ENCODE measurements at regions not wholly inside any gene's neighbourhood (a gene's known extent, or its start where the extent isn't known, plus 50 kb on each side); places are given as distances from the start of the nearest gene placed in this dataset.

DNA sequence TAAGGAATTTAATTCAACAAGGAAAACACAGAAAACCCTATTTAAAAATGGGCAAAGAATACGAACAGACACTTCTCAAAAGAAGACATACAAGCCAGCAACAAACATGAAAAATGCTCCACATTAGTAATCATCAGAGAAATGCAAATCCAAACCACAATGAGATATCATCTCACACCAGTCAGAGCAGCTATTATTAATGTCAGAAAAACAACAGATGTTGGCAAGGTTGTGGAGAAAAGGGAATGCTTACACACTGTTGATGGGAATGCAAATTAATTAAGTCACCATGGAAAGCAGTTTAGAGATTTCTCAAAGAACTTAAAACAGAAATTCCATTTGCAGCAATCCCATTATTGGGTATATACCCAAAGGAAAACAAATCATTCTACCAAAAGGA lies 55.2 kb downstream of the GCC1 start:
- Histone ChIP-seq H3K27ac (ENCODE audit: low read length) (no peak overlapping the region), H3K9ac (ENCODE audit: low read length) (no peak overlapping the region), H3K36me3 (ENCODE audit: control insufficient read depth, low read depth, low read length) (no peaks in the 10 kb centered on the region), H3K4me3 (ENCODE audit: low read length) (no peak overlapping the region), H3K27me3 (ENCODE audit: control insufficient read depth, insufficient read depth, low read length) (peaks cover 56% of the 10 kb centered on the region), H3K9me3 (ENCODE audit: control insufficient read depth, low read depth, low read length) (no peaks in the 10 kb centered on the region), H3K4me1 (ENCODE audit: control insufficient read depth, low read depth, low read length) (peaks cover 4% of the 10 kb centered on the region)

DNA sequence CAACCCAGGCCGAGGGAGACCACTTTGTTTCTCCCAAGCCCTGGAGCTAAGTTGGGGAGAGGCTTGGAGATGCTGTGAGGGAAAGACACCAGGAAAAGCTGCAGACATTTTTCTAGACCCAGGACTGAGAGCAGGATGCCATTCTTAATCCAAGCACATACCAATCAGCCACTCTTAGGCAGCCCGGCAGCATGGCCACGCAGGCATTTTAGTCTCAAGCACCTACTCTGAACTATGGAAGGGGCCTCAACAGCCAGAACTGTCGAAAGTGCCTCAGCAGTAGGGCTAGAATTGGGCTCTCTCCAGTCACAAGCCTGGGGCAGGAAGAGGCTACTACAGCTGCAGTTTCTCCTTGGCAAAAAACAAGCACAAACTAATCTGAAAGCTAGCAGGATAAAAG lies 57.8 kb downstream of the GCC1 start:
- peaks cover 4% of the 10 kb centered on the region for H3K4me1 ChIP-seq (ENCODE audit: control insufficient read depth, low read depth, low read length)
- no peaks in the 10 kb centered on the region for H3K9me3 ChIP-seq (ENCODE audit: control insufficient read depth, low read depth, low read length)
- H3K9ac ChIP-seq (ENCODE audit: low read length) = no peak overlapping the region
- H3K4me3 ChIP-seq (ENCODE audit: low read length) = no peak overlapping the region
- H3K27me3 ChIP-seq (ENCODE audit: control insufficient read depth, insufficient read depth, low read length) = peaks cover 68% of the 10 kb centered on the region
- no peak overlapping the region for H3K27ac ChIP-seq (ENCODE audit: low read length)
- H3K36me3 ChIP-seq (ENCODE audit: control insufficient read depth, low read depth, low read length) = no peaks in the 10 kb centered on the region

DNA sequence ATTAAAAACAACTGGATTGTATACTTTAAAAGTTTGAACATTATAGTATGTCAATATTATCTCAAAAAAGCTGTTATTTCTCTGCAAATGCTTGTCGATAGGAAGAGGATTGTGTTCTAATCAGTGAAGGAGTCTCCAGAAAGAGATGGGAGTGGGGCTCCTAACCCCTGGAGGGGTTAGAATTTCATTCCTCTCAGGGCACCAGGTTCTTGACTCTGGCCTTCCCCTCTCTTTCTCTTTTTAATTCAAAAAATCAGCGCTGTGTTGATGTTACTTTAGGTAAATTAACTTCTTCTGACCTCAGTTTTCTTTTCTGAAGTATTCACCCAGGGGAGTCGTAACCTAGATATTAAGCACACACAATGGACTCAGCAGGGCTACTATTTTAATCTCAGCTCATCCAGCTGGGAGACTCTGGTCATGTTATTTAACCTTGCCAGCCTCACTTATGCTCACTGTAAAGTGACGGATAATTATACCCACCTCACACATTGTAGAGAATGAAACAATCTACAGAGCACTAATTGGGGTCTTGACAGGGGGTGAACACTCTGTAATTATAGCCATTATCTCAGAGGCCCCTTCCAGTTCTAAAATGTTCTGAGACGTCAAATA lies 59.4 kb downstream of the GCC1 start:
- Histone ChIP-seq H3K4me1 (ENCODE audit: control insufficient read depth, low read depth, low read length) (peaks cover 4% of the 10 kb centered on the region), H3K36me3 (ENCODE audit: control insufficient read depth, low read depth, low read length) (no peaks in the 10 kb centered on the region), H3K9ac (ENCODE audit: low read length) (no peak overlapping the region), H3K27me3 (ENCODE audit: control insufficient read depth, insufficient read depth, low read length) (peaks cover 65% of the 10 kb centered on the region), H3K27ac (ENCODE audit: low read length) (no peak overlapping the region), H3K9me3 (ENCODE audit: control insufficient read depth, low read depth, low read length) (no peaks in the 10 kb centered on the region), H3K4me3 (ENCODE audit: low read length) (no peak overlapping the region)

DNA sequence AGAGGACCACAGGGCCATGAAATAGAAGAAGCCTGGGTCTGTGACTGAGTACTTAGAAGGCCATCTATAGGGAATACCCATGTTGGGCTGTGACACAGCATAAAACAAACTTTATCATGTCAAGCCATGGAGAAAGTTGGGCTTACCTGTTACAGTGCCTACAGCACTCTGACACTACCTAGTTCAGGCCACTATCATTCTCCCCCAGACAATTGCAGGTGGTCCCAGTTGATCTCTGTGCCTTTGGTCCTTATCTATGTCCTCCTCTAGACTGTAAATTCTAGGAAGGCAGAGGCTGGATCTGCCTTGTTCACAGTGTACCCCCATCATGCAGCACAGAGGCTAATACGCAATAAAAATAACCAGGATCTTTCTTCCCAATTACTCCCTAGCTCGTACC lies 69.1 kb downstream of the GCC1 start:
- H3K27me3 ChIP-seq (ENCODE audit: control insufficient read depth, insufficient read depth, low read length) = peaks cover 9% of the 10 kb centered on the region
- H3K9ac ChIP-seq (ENCODE audit: low read length) = no peak overlapping the region
- H3K27ac ChIP-seq (ENCODE audit: low read length) = no peak overlapping the region
- H3K9me3 ChIP-seq (ENCODE audit: control insufficient read depth, low read depth, low read length) = no peaks in the 10 kb centered on the region
- no peaks in the 10 kb centered on the region for H3K36me3 ChIP-seq (ENCODE audit: control insufficient read depth, low read depth, low read length)
- no peak overlapping the region for H3K4me3 ChIP-seq (ENCODE audit: low read length)
- H3K4me1 ChIP-seq (ENCODE audit: control insufficient read depth, low read depth, low read length) = no peaks in the 10 kb centered on the region

DNA sequence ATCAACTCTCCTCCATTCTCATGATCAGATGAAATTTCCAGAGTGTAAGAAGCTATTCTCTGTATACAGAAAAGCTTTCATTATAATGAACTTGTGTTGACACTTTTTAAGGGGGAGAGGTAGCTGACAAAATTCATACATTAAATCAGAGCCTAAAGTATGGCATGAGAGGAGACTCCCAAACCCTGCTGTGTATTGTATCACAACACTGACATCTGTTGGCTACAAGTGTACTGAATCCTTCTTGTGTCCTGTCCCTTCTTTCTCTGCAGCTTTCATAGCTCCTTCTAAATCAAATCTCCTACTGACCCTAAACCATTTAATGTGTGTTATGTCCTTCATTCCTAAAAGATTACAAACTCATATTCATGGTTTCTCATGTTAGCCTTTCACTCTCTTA lies 70.9 kb downstream of the GCC1 start:
- H3K9me3 ChIP-seq (ENCODE audit: control insufficient read depth, low read depth, low read length) = no peaks in the 10 kb centered on the region
- no peak overlapping the region for H3K27ac ChIP-seq (ENCODE audit: low read length)
- H3K36me3 ChIP-seq (ENCODE audit: control insufficient read depth, low read depth, low read length) = no peaks in the 10 kb centered on the region
- no peaks in the 10 kb centered on the region for H3K4me1 ChIP-seq (ENCODE audit: control insufficient read depth, low read depth, low read length)
- H3K27me3 ChIP-seq (ENCODE audit: control insufficient read depth, insufficient read depth, low read length) = peaks cover 9% of the 10 kb centered on the region
- H3K9ac ChIP-seq (ENCODE audit: low read length) = no peak overlapping the region
- H3K4me3 ChIP-seq (ENCODE audit: low read length) = no peak overlapping the region

DNA sequence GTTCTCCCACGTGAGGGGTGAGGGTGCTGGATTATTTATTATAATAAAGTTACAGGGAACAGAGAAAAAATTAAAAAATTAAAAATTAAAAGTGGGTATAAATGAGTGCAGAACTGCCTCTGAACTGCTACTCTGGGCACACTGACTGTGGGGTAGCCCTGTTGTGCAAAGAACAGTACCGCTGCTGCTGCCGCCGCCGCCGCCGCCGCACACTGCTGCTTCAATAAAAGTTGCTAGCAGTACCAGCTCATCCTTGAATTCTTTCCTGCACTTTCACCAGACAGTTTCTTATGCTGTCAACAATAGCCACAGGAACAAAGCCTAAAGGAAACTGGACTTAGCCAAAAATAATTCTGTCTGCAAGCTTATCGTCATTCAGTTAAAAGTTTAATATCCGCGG lies 72.1 kb downstream of the GCC1 start:
- Histone ChIP-seq H3K27ac (ENCODE audit: low read length) (no peak overlapping the region), H3K27me3 (ENCODE audit: control insufficient read depth, insufficient read depth, low read length) (peaks cover 9% of the 10 kb centered on the region), H3K9ac (ENCODE audit: low read length) (no peak overlapping the region), H3K9me3 (ENCODE audit: control insufficient read depth, low read depth, low read length) (no peaks in the 10 kb centered on the region), H3K4me1 (ENCODE audit: control insufficient read depth, low read depth, low read length) (no peaks in the 10 kb centered on the region), H3K36me3 (ENCODE audit: control insufficient read depth, low read depth, low read length) (no peaks in the 10 kb centered on the region), H3K4me3 (ENCODE audit: low read length) (no peak overlapping the region)

DNA sequence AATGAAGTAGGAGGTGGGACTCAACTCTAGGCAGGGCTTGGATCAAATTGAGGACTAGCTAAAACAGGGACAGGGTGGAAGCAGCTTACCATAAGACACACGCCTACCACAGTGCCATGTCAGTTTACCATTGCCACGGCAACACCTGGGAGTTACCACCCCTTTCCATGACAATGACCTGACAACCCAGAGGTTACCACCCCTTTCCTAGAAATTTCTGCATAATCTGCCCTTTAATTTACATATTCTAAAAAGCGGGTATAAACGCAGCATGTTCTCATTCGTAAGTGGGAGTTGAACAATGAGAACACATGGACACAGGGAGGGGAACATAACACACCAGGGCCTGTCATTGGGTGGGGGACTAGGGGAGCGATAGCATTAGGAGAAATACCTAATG lies 72.7 kb downstream of the GCC1 start:
- H3K27me3 ChIP-seq (ENCODE audit: control insufficient read depth, insufficient read depth, low read length) = peaks cover 9% of the 10 kb centered on the region
- no peak overlapping the region for H3K27ac ChIP-seq (ENCODE audit: low read length)
- no peaks in the 10 kb centered on the region for H3K9me3 ChIP-seq (ENCODE audit: control insufficient read depth, low read depth, low read length)
- no peaks in the 10 kb centered on the region for H3K4me1 ChIP-seq (ENCODE audit: control insufficient read depth, low read depth, low read length)
- H3K36me3 ChIP-seq (ENCODE audit: control insufficient read depth, low read depth, low read length) = no peaks in the 10 kb centered on the region
- no peak overlapping the region for H3K9ac ChIP-seq (ENCODE audit: low read length)
- H3K4me3 ChIP-seq (ENCODE audit: low read length) = no peak overlapping the region

DNA sequence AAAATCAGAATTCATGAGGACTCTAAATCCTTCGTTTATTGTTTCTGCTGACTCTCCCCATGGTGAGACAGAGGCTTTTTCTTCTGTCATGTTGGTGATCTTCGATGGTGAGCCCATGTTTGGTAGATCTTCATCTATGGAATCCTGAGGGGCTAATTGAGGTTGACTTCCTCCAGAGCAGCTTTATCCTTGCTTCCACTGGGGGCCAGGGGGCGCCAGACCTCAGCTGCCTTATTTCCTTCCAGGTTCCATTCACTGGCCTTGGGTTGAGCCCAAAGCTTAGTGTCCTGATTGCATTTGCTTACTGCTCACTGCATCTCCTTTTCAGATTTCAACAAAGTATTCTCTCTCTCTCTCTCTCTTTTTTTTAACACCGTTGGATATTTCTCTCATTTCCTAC lies 80.7 kb downstream of the GCC1 start:
- Histone ChIP-seq H3K27ac (ENCODE audit: low read length) (no peak overlapping the region), H3K4me1 (ENCODE audit: control insufficient read depth, low read depth, low read length) (no peaks in the 10 kb centered on the region), H3K9me3 (ENCODE audit: control insufficient read depth, low read depth, low read length) (no peaks in the 10 kb centered on the region), H3K36me3 (ENCODE audit: control insufficient read depth, low read depth, low read length) (no peaks in the 10 kb centered on the region), H3K9ac (ENCODE audit: low read length) (no peak overlapping the region), H3K27me3 (ENCODE audit: control insufficient read depth, insufficient read depth, low read length) (no peaks in the 10 kb centered on the region), H3K4me3 (ENCODE audit: low read length) (no peak overlapping the region)

DNA sequence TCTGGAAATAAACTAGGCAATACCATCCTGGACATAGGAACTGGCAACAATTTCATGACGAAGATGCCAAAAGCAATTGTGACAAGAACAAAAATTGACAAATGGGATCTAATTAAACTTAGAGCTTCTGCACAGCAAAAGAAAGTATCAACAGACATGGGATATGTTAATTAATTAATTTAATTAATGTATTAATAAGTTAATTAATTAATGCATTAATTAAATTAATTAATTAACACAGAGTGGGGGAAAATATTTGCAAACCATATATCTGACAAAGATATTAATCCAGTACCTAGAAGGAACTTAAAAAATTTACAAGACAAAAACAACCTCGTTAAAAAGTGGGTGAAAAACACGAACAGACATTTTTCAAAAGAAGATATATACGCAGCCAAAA lies 83.6 kb downstream of the GCC1 start:
- Histone ChIP-seq H3K9me3 (ENCODE audit: control insufficient read depth, low read depth, low read length) (no peaks in the 10 kb centered on the region), H3K36me3 (ENCODE audit: control insufficient read depth, low read depth, low read length) (no peaks in the 10 kb centered on the region), H3K9ac (ENCODE audit: low read length) (no peak overlapping the region), H3K27me3 (ENCODE audit: control insufficient read depth, insufficient read depth, low read length) (no peaks in the 10 kb centered on the region), H3K4me1 (ENCODE audit: control insufficient read depth, low read depth, low read length) (no peaks in the 10 kb centered on the region), H3K4me3 (ENCODE audit: low read length) (no peak overlapping the region), H3K27ac (ENCODE audit: low read length) (no peak overlapping the region)

DNA sequence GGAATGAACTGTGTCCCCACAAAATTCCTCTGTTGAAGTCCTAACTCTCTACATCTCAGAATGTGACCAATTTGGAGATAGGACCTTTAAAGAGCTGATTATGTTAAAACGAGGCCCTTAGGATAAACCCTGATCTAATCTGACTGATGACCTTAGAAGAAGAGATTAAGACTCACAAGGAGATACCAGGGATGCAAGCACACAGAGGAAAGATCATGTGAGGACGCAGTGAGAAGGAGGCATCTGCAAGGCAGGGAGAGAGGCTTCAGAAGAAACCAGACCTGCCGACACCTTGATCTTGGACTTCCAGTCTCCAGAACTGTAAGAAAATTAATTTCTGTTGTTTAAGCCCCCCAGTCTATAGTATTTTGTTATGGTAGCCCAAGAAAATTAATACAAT lies 94.9 kb upstream of the ZNF800 start:
- no peak overlapping the region for H3K4me3 ChIP-seq (ENCODE audit: low read length)
- no peaks in the 10 kb centered on the region for H3K4me1 ChIP-seq (ENCODE audit: control insufficient read depth, low read depth, low read length)
- no peaks in the 10 kb centered on the region for H3K36me3 ChIP-seq (ENCODE audit: control insufficient read depth, low read depth, low read length)
- no peaks in the 10 kb centered on the region for H3K9me3 ChIP-seq (ENCODE audit: control insufficient read depth, low read depth, low read length)
- H3K9ac ChIP-seq (ENCODE audit: low read length) = no peak overlapping the region
- H3K27ac ChIP-seq (ENCODE audit: low read length) = no peak overlapping the region
- H3K27me3 ChIP-seq (ENCODE audit: control insufficient read depth, insufficient read depth, low read length) = no peaks in the 10 kb centered on the region

DNA sequence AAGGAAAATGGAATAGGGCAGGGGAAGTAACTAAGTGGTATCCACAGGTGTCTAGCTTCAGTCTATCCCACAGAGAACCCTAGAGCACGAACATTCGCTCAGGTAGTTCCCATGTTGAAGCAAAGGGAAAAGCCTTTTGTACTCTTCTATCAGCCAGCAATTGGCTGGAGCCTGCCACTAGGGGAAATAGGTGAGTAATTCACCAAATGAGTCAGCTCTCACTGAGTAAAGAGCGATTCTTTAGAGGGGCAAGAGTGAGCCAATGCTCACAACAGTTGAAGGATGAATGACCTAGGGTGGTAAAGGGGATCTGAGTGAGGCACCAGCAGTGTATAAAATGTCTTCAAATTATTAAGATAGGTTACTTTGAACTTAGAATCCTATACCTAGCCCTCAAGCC lies 94.1 kb upstream of the ZNF800 start:
- Histone ChIP-seq H3K27me3 (ENCODE audit: control insufficient read depth, insufficient read depth, low read length) (no peaks in the 10 kb centered on the region), H3K36me3 (ENCODE audit: control insufficient read depth, low read depth, low read length) (no peaks in the 10 kb centered on the region), H3K4me3 (ENCODE audit: low read length) (no peak overlapping the region), H3K9me3 (ENCODE audit: control insufficient read depth, low read depth, low read length) (no peaks in the 10 kb centered on the region), H3K4me1 (ENCODE audit: control insufficient read depth, low read depth, low read length) (no peaks in the 10 kb centered on the region), H3K27ac (ENCODE audit: low read length) (no peak overlapping the region), H3K9ac (ENCODE audit: low read length) (no peak overlapping the region)

DNA sequence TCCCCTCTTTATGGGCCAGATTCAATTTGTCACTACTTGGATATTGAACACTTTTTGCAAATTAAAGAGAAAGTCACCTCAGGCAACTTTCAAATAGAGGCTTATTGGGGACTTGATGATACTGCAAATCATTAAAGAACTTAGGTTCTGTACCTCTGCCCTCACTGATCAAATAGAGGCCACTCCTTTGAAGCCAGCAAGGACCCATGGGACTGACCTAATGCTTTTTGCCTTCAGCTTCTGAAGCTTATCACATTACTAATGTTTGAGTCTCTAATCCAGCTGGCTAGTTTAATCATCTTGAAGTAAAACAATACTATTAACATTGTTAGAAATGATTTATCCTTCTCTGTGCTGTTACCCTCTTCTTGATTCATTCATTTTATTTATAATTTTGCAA lies 93.0 kb upstream of the ZNF800 start:
- Histone ChIP-seq H3K9me3 (ENCODE audit: control insufficient read depth, low read depth, low read length) (no peaks in the 10 kb centered on the region), H3K27me3 (ENCODE audit: control insufficient read depth, insufficient read depth, low read length) (no peaks in the 10 kb centered on the region), H3K36me3 (ENCODE audit: control insufficient read depth, low read depth, low read length) (no peaks in the 10 kb centered on the region), H3K4me1 (ENCODE audit: control insufficient read depth, low read depth, low read length) (no peaks in the 10 kb centered on the region), H3K27ac (ENCODE audit: low read length) (no peak overlapping the region), H3K4me3 (ENCODE audit: low read length) (no peak overlapping the region), H3K9ac (ENCODE audit: low read length) (no peak overlapping the region)

Data from iPS-18a (cell line).